ENCODE measurements at regions not wholly inside any gene's neighbourhood (a gene's known extent, or its start where the extent isn't known, plus 50 kb on each side); places are given as distances from the start of the nearest gene placed in this dataset.

DNA sequence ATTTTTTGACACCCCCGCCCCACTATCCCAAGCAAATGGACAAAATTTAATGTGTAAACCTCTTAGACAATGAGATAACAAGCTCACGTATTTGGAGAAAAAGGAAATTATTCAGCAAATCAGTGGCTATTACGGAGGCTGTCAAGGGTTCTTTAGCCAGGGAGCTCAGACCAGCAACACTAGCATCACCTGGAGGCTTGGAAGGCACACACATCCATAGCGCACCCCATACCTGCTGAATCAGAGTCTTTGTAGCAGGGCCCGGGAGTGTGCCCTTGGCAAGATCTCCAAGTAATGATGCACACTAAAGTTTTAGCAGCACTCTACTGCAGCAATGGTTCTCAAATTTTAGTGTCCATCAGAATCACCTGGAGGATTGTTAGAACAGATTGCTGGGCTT, 223.2 kb upstream of the BTBD3 start:
- Histone ChIP-seq H3K4me1 (no peaks in the 10 kb centered on the region), H3K9me3 (peaks cover 0 to 15% of the 10 kb centered on the region in 2 donors), H3K4me3 (no peak overlapping the region), H3K36me3 (no peaks in the 10 kb centered on the region), H3K27me3 (no peaks in the 10 kb centered on the region), H3K27ac (no peak overlapping the region)
- no peak for ATAC-seq
- DNase-seq = no peak
- intact Hi-C loops (cut with DNase I) = no loop called here
- TF ChIP-seq, protein P1, sequence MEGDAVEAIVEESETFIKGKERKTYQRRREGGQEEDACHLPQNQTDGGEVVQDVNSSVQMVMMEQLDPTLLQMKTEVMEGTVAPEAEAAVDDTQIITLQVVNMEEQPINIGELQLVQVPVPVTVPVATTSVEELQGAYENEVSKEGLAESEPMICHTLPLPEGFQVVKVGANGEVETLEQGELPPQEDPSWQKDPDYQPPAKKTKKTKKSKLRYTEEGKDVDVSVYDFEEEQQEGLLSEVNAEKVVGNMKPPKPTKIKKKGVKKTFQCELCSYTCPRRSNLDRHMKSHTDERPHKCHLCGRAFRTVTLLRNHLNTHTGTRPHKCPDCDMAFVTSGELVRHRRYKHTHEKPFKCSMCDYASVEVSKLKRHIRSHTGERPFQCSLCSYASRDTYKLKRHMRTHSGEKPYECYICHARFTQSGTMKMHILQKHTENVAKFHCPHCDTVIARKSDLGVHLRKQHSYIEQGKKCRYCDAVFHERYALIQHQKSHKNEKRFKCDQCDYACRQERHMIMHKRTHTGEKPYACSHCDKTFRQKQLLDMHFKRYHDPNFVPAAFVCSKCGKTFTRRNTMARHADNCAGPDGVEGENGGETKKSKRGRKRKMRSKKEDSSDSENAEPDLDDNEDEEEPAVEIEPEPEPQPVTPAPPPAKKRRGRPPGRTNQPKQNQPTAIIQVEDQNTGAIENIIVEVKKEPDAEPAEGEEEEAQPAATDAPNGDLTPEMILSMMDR (IDR thresholded peaks at IDR 0.05) = no peak

DNA sequence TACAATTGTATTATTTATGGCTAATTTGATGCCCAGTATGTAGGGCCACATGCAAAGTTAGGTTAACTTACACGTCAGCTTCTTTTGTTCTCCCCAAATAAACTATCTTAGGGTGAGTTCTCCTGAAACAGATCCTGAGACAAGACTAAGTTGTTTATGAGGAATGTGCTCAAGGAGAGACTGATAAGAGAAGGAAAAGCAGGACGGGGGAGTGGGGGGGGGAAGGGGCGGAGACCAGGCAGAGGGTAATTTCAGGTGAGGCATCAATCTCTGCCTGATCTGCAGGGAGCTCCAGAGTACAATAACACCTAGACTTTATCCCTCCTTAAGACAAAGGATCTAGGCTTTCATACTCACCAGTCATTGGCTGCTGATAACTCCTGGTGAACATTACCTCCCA, 220.6 kb upstream of the BTBD3 start:
- no peaks in the 10 kb centered on the region for H3K36me3 ChIP-seq
- intact Hi-C loops (cut with DNase I) = no loop called here
- TF ChIP-seq, protein P1 (IDR thresholded peaks at IDR 0.05) = no peak
- H3K9me3 ChIP-seq = peaks cover 0 to 15% of the 10 kb centered on the region in 2 donors
- H3K27me3 ChIP-seq = no peaks in the 10 kb centered on the region
- DNase-seq (no peak), ATAC-seq (no peak)
- H3K27ac ChIP-seq = no peak overlapping the region
- H3K4me1 ChIP-seq = no peaks in the 10 kb centered on the region
- no peak overlapping the region for H3K4me3 ChIP-seq

DNA sequence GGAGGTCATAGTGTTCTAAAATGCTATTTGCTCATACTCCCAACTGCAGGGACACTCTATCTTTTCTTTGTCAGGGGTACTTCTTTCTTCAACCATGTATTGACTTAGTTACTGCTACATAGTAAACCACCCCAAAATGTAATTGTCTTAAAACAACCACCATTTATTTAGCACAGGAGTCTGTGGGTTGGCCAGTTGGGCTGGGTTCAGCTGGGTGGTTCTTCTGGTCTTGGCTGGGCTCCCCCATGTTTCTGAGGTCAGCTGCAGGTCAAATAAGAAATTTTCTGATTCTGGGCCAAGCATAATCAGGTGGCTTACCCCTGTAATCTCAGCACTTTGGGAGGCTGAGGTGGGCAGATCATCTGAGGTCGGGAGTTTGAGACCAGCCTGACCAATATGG, 220.0 kb upstream of the BTBD3 start:
- Histone ChIP-seq H3K36me3 (no peaks in the 10 kb centered on the region), H3K9me3 (peaks cover 0 to 15% of the 10 kb centered on the region in 2 donors), H3K27ac (no peak overlapping the region), H3K27me3 (no peaks in the 10 kb centered on the region), H3K4me1 (no peaks in the 10 kb centered on the region), H3K4me3 (no peak overlapping the region)
- no peak for ATAC-seq
- TF ChIP-seq, protein P1 (IDR thresholded peaks at IDR 0.05) = no peak
- intact Hi-C loops (cut with DNase I) = no loop called here
- no peak for DNase-seq

DNA sequence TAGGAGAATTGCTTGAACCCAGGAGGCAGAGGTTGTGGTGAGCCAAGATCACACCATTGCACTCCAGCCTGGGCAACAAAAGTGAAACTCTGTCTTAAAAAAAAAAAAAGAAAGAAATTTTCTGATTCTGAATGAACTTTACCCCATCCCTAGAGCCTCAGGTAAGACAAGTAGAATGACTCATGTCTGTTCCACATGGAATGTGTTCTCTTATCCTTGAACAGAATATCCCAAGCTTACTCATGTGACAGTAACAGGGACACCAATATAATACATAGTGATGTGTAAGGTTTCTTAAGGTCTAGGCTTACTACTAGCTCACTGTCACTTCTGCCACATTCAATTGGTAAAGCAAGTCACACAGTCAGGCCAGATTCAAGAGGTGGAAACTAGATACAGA, 219.6 kb upstream of the BTBD3 start:
- TF ChIP-seq, protein P1 (IDR thresholded peaks at IDR 0.05) = no peak
- Histone ChIP-seq H3K4me3 (no peak overlapping the region), H3K27ac (no peak overlapping the region), H3K36me3 (no peaks in the 10 kb centered on the region), H3K27me3 (no peaks in the 10 kb centered on the region), H3K4me1 (no peaks in the 10 kb centered on the region), H3K9me3 (peaks cover 0 to 15% of the 10 kb centered on the region in 2 donors)
- DNase-seq = no peak
- ATAC-seq = no peak
- intact Hi-C loops (cut with DNase I) = no loop called here

DNA sequence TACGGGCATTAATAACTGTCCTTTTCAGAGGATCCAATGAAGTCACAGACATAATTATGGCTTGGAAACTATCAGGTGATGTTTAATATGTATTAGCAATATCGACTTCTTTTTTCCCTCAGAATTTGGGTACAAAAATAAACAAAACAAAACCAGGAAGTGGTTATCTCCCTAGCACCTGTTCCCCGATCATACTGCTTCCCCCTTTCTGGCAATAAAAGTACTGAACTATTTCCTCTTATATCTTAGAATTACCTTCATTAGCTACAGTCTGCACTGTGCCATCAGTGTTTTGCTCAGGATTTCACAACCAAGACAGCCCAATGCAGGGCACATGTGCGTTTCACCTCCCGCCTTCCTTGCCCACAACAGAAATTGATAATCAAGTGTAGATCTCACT, 216.9 kb upstream of the BTBD3 start:
- no peaks in the 10 kb centered on the region for H3K27me3 ChIP-seq
- TF ChIP-seq, protein P1 (IDR thresholded peaks at IDR 0.05) = no peak
- H3K36me3 ChIP-seq = no peaks in the 10 kb centered on the region
- H3K4me3 ChIP-seq = no peak overlapping the region
- no peaks in the 10 kb centered on the region for H3K4me1 ChIP-seq
- H3K27ac ChIP-seq = no peak overlapping the region
- ATAC-seq (no peak), DNase-seq (no peak)
- H3K9me3 ChIP-seq = peaks cover 0 to 16% of the 10 kb centered on the region in 2 donors
- intact Hi-C loops (cut with DNase I) = no loop called here
